ENCODE measurements at regions not wholly inside any gene's neighbourhood (a gene's known extent, or its start where the extent isn't known, plus 50 kb on each side); places are given as distances from the start of the nearest gene placed in this dataset.
"Not testable (repeated sequence)": the region's sequence is repeated elsewhere in the genome, so short reads cannot be mapped to it uniquely, and the experiment has no call there.

GRCh38 chr4:97317671-97318070 lies 825.6 kb downstream of the STPG2 start:
- Histone ChIP-seq H3K36me3 (ENCODE audit: control insufficient read depth, insufficient read depth, low read length) (no peaks in the 10 kb centered on the region), H3K27me3 (ENCODE audit: control insufficient read depth, insufficient read depth, low read length, poor library complexity, severe bottlenecking) (no peaks in the 10 kb centered on the region), H3K9ac (ENCODE audit: extremely low read depth, low read length, poor library complexity, severe bottlenecking) (no peak overlapping the region), H3K9me3 (ENCODE audit: control insufficient read depth, low read length) (no peaks in the 10 kb centered on the region), H3K27ac (ENCODE audit: low read depth, low read length) (no peak overlapping the region), H3K4me1 (ENCODE audit: control insufficient read depth, insufficient read depth, low read length) (peaks cover 5% of the 10 kb centered on the region), H3K4me3 (ENCODE audit: low read length) (peak overlapping the region; percentile 35)
- peaks cover 7% of the 10 kb centered on the region for H3K27me3 Mint-ChIP-seq (ENCODE audit: insufficient read depth)
- no peak for DNase-seq
- no peak for TF ChIP-seq CTCF (conservative IDR thresholded peaks at IDR 0.05)
- H3K27ac Mint-ChIP-seq = no peak overlapping the region
- peaks cover 31% of the 10 kb centered on the region for H3K4me1 Mint-ChIP-seq
- 12 to 17% methylated on average over 1 to 2 of the region's 2 CpGs for WGBS, 2 experiments (ENCODE audit: insufficient coverage in 1 of 2, insufficient read length in 1 of 2)
- H3K9me3 Mint-ChIP-seq = no peaks in the 10 kb centered on the region
- H3K4me3 Mint-ChIP-seq = no peak overlapping the region
- no peaks in the 10 kb centered on the region for H3K36me3 Mint-ChIP-seq (ENCODE audit: low read depth)

GRCh38 chr4:97325751-97326150 lies 817.5 kb downstream of the STPG2 start:
- WGBS, 2 experiments (ENCODE audit: insufficient coverage in 1 of 2, insufficient read length in 1 of 2) = 38 to 39% methylated on average over 1 of the region's 1 CpG
- not testable (repeated sequence) for H3K27me3 ChIP-seq (ENCODE audit: control insufficient read depth, insufficient read depth, low read length, poor library complexity, severe bottlenecking); H3K27ac Mint-ChIP-seq; H3K9ac ChIP-seq (ENCODE audit: extremely low read depth, low read length, poor library complexity, severe bottlenecking); H3K4me3 Mint-ChIP-seq; DNase-seq; H3K4me1 ChIP-seq (ENCODE audit: control insufficient read depth, insufficient read depth, low read length); H3K4me3 ChIP-seq (ENCODE audit: low read length); H3K27ac ChIP-seq (ENCODE audit: low read depth, low read length); H3K27me3 Mint-ChIP-seq (ENCODE audit: insufficient read depth); H3K36me3 ChIP-seq (ENCODE audit: control insufficient read depth, insufficient read depth, low read length)
- Mint-ChIP-seq H3K36me3 (ENCODE audit: low read depth) (peaks cover 18% of the 10 kb centered on the region), H3K9me3 (peaks cover 25% of the 10 kb centered on the region), H3K4me1 (peaks cover 24% of the 10 kb centered on the region)
- peaks cover 17% of the 10 kb centered on the region for H3K9me3 ChIP-seq (ENCODE audit: control insufficient read depth, low read length)

GRCh38 chr4:97330917-97331316 lies 812.4 kb downstream of the STPG2 start:
- no peak for TF ChIP-seq CTCF (conservative IDR thresholded peaks at IDR 0.05)
- H3K27ac Mint-ChIP-seq = no peak overlapping the region
- H3K4me1 Mint-ChIP-seq = peaks cover 26% of the 10 kb centered on the region

GRCh38 chr4:97334348-97334747 lies 808.9 kb downstream of the STPG2 start:
- Mint-ChIP-seq H3K4me3 (no peak overlapping the region), H3K36me3 (ENCODE audit: low read depth) (no peaks in the 10 kb centered on the region), H3K9me3 (peaks cover 13% of the 10 kb centered on the region), H3K27ac (no peak overlapping the region), H3K4me1 (peaks cover 6% of the 10 kb centered on the region), H3K27me3 (ENCODE audit: insufficient read depth) (no peaks in the 10 kb centered on the region)
- no peak for DNase-seq
- Histone ChIP-seq H3K4me3 (ENCODE audit: low read length) (no peak overlapping the region), H3K36me3 (ENCODE audit: control insufficient read depth, insufficient read depth, low read length) (no peaks in the 10 kb centered on the region), H3K27ac (ENCODE audit: low read depth, low read length) (no peak overlapping the region), H3K9me3 (ENCODE audit: control insufficient read depth, low read length) (peaks cover 7% of the 10 kb centered on the region), H3K4me1 (ENCODE audit: control insufficient read depth, insufficient read depth, low read length) (no peaks in the 10 kb centered on the region), H3K27me3 (ENCODE audit: control insufficient read depth, insufficient read depth, low read length, poor library complexity, severe bottlenecking) (no peaks in the 10 kb centered on the region), H3K9ac (ENCODE audit: extremely low read depth, low read length, poor library complexity, severe bottlenecking) (no peak overlapping the region)
- TF ChIP-seq CTCF (conservative IDR thresholded peaks at IDR 0.05) = no peak
- WGBS, 2 experiments (ENCODE audit: insufficient coverage in 1 of 2, insufficient read length in 1 of 2) = 86 to 95% methylated on average over 1 of the region's 2 CpGs

More at GRCh38 chr4:97330917-97331316, 812.4 kb downstream of the STPG2 start:
- peaks cover 9% of the 10 kb centered on the region for H3K9me3 ChIP-seq (ENCODE audit: control insufficient read depth, low read length)
- H3K9me3 Mint-ChIP-seq = peaks cover 16% of the 10 kb centered on the region
- H3K27me3 Mint-ChIP-seq (ENCODE audit: insufficient read depth) = no peaks in the 10 kb centered on the region
- no peak overlapping the region for H3K4me3 ChIP-seq (ENCODE audit: low read length)
- no peaks in the 10 kb centered on the region for H3K27me3 ChIP-seq (ENCODE audit: control insufficient read depth, insufficient read depth, low read length, poor library complexity, severe bottlenecking)
- H3K36me3 ChIP-seq (ENCODE audit: control insufficient read depth, insufficient read depth, low read length) = no peaks in the 10 kb centered on the region
- no peak for DNase-seq
- H3K27ac ChIP-seq (ENCODE audit: low read depth, low read length) = no peak overlapping the region
- H3K4me3 Mint-ChIP-seq = no peak overlapping the region
- H3K9ac ChIP-seq (ENCODE audit: extremely low read depth, low read length, poor library complexity, severe bottlenecking) = no peak overlapping the region
- 87% methylated on average over 1 of the region's 1 CpG; no CpG with 5 or more reads in 1 of the 2 experiments for WGBS, 2 experiments (ENCODE audit: insufficient coverage in 1 of 2, insufficient read length in 1 of 2)
- H3K4me1 ChIP-seq (ENCODE audit: control insufficient read depth, insufficient read depth, low read length) = peaks cover 6% of the 10 kb centered on the region
- peaks cover 14% of the 10 kb centered on the region for H3K36me3 Mint-ChIP-seq (ENCODE audit: low read depth)
